ENCODE measurements at regions not wholly inside any gene's neighbourhood (a gene's known extent, or its start where the extent isn't known, plus 50 kb on each side); places are given as distances from the start of the nearest gene placed in this dataset.

DNA sequence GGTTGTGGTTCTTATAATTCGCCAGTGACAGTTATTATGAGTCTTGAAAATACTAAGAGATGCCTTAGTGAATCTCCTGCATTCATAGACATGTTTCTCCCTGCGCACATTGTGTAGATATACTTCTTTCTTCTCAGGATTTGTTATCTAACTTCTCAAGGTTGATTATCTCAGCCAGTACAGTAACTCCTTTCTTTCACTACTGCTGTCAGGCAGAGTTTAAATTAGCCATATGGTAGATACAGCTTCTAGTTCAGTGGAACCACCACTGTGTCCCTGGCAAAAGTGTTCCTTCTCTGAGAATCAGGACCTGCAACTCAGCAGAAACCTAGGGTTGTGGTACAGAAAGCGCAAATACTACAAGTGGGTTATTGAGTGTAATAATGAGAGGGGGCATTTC lies 175.0 kb upstream of the SGO1 start:
- DNase-seq, result no peak

DNA sequence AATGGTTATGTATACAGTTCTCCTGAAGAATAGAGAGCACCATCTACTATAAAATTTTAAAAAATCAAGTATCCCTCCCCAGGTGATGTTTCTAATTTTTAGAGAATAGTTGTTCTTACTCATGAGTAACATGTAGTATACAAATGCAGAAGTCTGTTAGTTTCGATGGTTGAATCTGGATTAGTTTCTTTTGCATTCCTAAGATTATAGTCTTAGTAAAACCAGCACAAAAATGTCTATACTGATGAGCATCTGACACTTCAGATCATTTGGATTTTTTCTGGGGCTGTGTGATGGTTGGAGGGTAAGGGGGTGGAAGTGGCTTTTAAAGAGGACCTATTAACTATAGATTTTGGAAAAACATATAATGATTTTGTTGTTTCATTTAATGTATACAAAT lies 167.3 kb upstream of the SGO1 start:
- DNase-seq, result no peak

DNA sequence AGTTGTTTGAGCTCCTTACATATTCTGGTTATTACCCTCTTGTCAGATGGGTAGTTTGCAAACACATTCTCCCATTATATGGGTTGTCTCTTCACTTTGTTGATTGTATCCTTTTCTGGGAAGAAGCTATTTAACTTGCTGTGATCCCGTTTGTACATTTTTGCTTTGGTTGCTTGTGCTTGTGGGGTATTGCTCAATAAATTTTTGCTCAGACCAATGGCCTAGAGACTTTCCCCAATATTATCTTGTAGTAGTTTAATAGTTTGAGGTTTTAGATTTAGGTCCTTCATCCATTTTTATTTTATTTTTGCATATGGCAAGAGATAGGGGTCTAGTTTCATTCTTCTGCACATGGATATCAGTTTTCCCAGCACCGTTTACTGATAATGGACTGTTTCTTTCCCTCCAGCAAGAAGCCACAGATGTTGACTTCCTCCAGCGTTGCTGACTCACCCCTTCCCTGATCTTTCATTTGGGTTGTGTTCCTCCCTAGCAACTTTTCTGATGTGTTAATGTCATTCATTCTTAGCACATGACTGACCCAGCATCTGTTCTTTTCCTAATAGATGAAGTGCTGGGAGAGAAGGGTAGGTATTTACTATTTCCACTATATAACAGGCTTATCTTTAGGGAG lies 166.7 kb upstream of the SGO1 start:
- no peak for DNase-seq

DNA sequence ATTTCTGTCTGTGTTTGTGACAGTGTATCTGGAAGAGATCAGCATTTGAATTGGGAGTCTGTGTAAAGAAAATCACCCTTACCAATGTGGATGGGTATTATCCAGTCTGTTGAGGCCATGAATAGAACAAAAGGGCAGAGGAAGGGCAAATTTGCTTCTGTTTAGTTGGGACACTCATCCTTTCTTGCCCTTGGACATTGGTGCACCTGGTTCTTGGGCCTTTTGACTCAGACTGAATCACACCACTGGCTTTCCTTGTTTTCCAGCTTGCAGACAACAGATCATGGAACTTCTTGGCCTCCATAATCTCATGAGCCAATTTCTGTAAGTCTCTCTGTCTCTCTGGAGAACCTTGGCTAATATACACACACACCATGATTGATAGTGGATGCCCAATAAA lies 164.4 kb upstream of the SGO1 start:
- no peak for DNase-seq

DNA sequence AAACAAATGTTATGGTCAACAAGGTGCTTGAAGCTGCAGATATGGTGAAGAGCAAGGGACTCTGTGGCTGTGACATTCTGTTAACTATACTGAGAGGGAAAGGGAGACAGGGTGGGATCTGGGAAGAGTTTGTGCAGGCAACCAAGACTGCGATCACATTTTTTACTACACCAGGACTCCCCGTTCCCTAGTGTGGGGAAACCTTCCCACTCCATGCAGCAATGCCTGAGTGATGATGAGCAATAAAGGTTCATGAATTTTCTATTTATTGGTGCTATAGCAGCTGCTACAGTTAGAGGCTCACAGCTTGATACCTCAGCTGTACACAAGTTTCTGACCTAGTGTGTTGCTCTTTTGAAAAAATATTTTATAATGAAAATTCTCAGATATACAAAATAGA lies 160.9 kb upstream of the SGO1 start:
- DNase-seq, result no peak

DNA sequence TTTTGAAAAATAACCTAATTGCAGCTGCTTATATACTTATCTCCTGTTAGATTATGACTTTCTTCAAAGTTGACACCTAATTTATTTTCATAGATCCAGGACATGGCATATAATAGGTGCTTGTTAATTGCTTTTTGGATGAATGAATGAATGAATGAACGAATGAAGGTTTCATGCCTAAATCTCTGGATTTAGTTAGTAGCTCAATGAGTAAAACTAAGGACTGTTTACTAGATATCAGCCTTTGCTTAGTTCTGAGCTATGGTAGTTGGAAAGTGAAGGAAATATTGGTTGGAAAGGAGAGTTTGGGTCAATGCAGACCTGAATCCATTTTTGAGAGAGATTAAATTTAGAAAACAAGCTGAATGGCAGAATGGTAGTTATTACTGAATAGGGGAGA lies 160.4 kb upstream of the SGO1 start:
- no peak for DNase-seq

DNA sequence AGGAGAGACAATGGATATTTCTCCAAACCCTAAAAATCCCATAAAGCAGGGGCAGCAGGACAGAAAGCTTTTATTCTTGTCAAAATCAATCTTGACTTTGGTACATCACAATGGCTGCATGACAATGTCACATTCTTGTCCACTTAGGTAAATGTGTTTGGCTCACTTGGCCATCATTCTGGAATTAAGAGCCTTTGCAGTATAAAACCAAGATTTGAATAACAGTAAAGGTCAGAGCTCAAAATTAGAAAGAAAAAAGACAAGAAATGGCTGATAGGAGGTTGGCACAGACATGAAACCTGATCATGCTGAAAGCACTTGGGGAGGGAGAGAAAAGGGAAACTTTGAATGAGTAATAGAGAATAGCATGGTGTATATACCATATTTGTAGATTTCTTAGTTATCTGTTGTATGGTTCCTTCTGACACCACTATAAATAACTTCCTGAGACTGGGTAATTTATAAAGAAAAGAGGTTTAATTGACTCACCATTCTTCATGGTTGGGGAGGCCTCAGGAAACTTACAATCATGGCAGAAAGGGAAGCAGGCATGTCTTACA lies 158.5 kb upstream of the SGO1 start:
- no peak for DNase-seq

DNA sequence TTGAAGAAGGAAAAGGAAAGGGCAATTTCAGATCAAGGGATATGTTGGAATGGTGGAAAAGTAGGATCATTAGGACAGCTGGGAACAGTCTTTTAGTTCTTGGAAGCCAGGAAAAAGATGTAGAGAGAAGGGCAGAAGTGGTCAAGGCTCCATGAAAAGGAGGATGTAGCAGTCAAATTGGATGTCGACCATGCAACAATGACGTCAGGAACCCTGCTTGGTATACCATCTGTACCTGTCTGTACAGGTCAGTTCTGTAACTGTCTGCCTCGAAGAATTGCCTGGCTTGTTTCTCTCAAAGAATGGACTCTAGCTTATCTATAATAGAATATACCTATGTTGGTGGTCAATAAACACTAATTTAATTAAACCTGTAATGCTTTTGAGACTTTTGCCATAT lies 157.8 kb upstream of the SGO1 start:
- no peak for DNase-seq

DNA sequence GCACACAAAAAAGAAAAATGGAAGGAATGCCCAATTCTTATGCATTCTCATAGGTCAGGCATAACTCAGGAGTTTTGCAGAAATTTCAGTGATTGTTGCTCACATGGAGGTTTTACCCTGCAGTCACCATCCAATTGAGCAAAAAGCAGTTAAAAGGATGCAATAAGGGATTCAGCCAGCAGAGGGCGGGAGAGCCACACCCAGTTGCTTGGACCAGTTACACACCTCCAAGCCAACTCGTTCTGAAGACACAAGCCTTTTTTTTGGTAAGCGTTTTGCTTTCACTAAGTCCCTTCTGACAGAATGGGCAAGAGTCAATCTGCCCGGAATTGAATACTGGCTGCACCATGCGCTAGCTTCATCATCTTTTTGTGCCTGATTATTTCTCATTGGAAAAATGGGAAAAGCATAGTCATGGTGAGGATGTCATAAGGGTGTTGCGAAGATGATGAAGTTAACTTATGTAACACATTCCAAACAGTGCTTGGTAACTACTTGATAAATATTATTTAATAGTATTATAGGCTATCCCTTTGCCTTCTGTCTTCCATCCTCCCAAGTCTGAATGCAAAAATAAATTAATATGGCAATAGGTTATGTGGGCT lies 154.4 kb upstream of the SGO1 start:
- peak; percentile 35 to 39 for DNase-seq

DNA sequence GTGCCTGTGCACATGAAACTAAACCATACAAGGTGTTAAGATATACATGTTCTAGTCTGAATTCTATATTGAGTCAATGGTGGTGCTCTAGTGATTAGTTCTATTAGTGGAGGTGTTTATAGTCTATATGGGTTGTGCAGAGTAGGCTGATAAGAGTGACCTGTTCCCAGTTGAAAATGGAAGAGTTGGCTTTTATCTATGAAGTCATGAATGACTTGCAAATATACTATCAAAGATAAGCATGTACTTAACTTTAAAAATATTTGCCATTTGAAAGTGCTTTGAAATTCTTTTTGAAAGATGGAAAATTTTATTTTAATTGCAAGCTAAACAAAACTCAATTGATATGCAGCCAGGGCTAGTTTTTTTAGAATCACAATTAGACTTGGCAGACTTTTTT lies 150.6 kb upstream of the SGO1 start:
- DNase-seq, result no peak

DNA sequence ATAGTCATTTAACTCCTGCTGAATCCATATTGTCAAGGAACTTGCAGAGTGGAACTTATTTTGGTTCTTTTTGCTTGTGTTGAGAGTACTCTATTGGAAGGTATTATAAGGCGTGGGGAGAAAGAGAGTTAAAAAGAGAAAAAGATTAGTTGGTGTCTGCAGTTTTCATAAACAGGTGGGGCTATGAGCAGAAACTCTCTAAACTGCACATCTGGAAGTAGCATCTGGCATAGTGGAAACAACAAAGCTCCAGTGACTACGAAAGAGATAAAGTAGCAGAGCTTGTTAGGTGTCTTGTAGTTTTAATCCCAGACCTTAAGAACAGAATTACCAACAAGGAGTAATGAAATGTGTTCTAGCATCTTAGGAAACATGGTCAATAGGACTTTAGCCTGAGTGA lies 148.8 kb upstream of the SGO1 start:
- DNase-seq, result no peak

DNA sequence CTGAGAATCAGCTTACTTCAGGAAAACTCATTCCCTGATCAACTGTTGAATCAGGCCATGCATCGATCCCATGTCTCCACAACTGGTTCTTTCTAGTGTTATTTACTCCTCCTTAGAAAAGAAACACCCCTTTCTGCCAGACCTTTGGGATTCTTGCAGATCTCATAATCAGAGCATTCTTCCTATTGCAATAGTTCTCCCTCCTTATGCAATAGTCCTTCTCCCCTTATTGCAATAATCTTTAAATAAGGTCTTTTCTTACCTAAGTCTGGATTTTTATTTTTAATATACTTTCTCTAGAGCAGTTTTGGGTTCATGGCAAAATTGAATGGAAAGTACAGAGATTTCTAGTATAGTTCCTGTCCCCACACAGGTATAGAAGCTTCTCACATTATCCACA lies 141.9 kb upstream of the SGO1 start:
- no peak for DNase-seq

DNA sequence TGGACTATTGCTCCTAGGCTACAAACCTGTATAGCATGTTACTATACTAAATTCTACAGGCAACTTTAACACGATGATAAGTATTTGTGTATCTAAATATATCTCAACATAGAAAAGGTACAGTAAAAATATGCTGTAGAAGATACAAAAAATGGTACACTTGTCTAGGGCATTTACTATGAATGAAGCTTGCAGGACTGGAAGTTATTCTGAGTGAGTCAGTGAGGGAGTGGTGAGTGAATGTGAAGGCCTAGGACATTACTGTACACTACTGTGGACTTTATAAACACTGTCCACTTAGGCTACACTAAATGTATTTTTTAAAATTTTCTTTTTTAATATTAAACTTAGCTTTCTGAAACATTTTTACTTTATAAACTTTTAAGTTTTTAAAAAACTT lies 140.5 kb upstream of the SGO1 start:
- no peak for DNase-seq

DNA sequence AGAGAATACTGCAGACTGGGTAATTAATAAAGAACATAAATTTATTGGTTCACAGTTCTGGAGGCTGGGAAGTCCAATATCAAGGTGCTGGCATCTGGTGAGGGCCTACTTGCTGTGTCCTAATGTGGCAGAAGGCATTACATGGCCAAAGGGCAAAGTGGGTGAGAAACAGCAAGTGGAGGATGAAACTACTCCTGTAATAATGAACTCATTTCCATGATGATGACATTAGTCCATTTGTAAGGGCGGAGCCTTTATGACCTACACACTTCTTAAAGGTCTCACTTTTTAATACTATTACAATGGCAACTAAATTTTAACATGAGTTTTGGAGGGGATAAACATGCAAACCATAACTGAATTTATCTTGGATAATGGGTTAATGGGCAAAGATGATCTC lies 139.6 kb upstream of the SGO1 start:
- no peak for DNase-seq

DNA sequence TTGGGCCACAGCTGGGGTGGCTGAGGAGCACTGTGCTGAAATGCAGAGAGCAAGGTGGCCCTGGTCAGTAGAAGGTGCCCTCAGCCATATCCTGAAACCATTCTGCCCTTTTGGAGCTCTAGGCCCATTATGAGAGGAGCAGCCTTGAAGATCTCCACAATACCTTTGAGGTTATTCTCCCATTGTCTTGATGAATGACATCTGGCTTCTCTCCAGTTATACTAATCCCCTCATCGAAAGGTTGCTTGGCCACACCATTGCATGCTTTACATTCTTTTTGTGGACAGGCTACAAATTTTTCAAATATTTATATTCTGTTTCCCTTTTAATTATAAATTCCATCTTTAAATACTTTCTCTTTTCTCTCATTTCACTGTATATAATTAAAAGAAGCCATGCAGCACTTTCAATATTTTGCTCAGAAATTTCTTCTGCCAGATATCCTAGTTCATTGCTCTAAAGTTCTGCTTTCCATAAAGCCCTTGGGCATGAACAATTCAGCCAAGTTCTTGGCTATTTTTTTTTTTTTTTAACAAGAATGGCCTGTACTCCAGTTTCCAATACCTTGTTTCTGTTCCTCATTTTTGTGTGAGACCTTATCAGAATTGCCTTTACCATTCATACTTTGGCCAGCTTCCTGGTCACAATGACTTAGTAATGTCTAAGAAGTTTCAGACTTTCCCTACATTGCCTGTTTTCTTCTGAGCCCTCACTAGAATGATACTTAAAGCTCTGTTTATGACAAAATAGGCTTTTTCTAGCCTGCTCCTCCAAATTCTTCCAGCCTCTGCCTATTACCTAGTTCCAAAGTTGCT lies 138.9 kb upstream of the SGO1 start:
- DNase-seq, result no peak

DNA sequence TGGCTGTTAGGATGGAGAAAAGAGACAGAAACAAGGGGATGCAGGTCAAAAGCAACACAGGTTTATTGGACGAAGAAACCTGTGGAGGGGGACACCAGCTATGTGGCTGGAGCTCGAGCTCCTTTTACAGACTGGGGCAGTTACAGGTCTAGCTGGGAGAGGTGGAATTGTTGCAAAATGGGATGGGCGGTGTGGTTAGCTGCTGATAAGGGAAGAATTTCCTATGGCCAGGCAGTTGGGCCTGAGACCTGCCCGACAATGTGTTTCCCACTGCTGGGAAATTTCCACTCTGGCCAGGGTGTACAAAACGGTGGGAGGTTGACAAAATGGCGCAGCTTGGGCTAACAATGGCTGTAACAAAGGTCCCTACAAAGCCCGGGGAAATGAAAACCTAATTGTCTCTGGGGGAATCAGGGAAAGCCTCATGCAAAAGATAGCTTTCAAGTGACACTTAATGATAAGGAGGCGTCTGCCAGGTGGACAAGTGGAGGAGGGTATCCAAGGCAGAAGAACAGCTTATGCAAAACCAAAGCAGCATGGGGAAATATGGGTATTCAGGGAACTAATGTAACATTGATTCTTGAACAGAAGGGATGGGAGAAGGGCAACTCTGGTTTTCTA lies 137.4 kb upstream of the SGO1 start:
- no peak for DNase-seq

DNA sequence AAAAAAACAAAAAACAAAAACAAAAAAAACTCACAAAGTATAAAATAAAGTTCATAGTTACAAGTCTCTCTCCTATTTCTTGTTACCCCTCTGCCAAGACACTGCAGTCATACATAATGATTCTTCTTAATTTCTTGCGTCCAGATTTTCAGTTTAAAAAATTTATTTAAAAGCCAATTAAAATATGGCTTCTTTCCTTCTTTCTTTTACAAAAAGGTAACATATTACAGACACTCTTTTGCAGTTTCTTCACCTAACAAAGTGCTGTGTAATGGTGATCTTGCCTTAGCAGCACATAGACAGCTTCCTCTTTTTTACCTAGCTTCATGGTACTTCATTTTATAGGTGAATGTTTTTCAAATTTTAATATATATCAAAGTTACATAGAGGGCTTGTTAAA lies 136.1 kb upstream of the SGO1 start:
- no peak for DNase-seq

DNA sequence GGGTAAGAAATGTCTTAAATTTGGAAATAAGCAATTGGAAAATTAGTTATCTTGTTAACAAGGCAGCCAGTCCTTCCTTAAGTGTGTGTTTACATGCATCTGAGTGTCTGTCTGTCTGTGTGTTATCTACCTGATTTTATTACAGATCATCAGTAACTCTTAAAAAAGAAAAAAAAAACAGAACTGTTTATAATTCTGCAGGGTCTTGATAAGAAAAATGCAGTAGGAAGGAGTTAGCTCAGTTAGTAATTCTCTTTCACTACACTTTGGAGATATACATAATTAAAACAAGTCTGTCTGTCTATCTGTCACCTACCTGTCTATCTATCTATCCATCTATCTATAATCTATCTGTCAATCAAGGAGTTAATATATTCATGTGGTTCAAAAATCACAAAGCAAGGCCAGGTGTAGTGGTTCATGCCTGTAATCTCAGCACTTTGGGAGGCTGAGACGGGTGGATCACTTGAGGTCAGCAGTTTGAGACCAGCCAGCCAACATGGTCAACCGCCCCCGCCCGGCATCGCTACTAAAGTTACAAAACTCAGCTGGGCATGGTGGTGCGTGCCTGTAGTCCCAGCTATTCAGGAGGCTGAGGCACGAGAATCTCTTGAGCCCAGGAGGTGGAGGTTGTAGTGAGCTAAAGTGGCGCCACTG lies 135.5 kb upstream of the SGO1 start:
- DNase-seq, result no peak

DNA sequence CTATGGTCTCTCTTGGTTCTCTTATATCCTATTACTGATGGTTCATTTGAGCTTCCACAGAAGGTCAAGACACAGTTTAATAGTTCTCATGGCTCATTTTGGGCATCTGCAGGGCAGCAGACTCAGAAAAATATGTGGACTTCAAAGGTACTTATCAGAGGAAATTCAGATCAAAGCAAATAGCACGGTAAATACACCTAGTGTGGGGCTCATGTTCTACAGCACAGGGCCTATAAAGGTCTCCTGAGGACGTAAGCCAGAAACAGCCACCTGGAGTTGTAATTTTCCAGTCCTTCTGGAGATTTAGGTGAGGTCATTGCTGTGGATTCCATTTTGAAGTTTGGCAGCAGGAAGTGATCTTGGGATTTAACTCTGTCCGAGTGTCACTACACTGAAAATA lies 134.5 kb upstream of the SGO1 start:
- DNase-seq, result no peak

DNA sequence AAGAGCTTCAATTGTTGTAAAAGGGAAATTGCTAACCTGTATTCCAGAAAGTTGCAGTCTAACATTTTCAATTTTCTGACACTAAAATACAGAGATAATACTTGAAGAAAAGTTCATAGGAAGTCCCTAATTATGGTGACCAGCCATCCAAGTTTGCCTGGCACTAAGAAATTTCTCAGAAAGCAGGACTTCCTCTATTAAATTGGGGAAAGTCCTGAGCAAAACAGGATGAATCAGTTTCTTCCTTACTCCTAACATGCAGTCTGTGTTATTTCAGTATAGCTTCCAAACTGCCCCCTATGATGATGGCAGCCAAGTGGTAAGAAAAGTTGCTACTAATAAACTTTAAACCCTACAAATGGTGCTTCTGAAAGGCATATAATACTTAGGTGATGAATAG lies 133.5 kb upstream of the SGO1 start:
- DNase-seq, result no peak

DNA sequence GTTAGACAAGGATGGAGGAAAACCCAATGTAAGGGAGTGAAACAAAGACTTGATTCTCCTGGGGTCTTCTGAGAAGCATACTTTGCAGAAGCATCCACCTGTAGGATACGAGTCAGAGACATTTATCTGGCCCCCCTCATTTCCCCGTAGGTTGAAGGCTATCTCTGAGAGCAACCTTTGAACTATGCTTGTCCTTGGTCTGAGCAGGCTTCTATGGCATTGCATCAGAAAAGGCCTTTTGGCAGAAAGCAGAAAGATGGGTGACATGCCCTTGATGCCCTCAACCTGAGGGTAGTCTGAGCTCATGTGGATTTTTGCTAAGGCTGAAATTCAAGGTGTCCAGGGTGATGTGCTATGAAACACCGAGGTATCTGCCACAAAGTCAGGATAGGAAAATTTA lies 131.6 kb upstream of the SGO1 start:
- DNase-seq, result no peak

DNA sequence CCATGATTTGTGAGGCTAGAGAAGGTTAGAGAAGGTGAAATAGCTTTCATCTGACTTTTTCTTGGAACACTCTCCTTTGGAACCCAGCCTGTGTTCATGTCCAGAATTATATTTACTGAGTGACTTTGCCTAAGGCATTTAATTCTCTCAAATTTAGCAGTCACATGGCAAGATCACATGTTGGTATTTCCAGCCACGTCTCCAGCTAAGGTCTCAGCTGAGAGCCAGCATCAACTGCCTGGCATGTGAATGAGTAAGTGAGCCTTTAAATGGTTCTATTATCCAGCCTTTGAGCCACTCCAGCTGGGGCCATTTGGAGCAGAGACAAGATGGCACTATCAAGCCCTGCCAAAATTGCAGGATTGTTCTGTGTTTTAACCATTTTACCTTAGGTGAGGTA lies 130.2 kb upstream of the SGO1 start:
- no peak for DNase-seq

DNA sequence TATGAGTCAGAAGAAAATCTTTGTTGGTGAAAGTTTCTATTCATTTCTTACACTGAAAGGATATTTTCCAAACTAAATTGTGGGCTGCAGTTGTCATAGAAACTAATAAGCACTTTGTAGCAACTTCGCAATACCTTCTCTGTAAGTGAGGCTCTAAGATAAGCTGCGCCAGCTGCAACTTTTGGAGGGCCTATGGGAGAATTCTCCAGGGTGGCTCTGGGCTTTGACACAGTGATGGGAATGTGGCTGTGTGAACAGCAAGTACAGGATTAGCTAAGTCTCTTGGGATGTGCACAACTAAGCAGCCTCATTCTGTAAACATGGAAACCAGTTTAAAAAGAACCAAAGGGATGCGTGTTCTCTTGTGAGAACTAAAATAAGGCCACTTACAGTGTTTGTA lies 124.6 kb upstream of the SGO1 start:
- DNase-seq, result no peak

All from activated CD4-positive, alpha-beta T cell treated with anti-CD3 and anti-CD28 coated beads, Interleukin-2, amount 50 U/mL, for 4 hours (primary cell).